ENCODE measurements at regions not wholly inside any gene's neighbourhood (a gene's known extent, or its start where the extent isn't known, plus 50 kb on each side); places are given as distances from the start of the nearest gene placed in this dataset.
A peak's percentile ranks its signal among the peaks of the same experiment; 100 is the strongest.

DNA sequence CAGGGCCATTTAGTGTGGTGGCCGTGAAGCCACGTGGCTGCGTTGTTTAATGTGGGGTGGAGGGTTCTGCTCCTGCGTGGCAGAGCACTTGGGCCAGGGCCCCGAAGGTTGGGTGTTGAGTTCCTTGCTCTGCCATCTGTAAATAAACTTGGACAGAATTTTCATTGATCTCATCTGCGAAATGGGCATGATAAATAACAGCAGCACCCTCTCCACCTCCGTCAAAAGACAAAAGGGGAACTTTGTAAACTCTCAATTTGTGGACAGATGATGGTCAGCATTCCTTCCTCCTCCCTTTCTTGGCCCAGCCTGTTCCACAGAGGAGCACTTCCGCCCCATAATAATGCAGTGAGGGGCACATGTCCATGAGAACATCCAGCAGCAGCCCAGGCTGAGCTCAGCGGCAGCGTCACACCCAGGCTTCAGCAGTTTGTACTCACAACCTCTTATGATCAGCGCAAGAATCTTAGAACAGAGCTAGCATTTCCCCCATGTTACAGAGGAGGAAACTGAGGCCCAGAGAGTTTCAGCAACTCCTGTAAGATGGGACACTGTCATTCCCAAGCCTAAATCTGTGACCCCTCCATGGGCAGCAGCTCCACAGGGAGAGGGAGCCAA is 874.5 kb downstream of the BRD1 start:
- DNase-seq: no peak

- DNase-seq: no peak
Measured at GRCh38 chr22:48952256-48953102, 875.2 kb downstream of the BRD1 start.

DNA sequence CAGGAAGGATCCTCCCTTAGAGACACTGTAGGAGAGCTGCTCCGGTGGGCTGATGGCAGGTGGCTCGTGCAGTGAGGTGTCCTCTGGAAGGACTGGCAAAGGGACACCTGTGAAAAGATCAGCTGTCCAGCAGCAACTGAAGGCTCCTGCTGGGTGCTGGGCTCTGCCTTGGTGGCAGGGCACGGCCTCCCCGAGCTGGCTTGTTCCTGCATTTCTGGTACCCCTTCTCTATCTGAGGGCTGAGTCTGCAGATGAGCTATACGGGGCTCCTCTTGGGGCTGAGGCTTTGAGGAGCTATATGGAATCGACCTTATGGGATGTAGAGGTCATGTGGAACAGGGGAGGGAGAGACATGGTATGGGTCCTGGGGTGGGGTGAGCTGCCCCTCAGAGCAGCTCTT is 875.8 kb downstream of the BRD1 start:
- no peak for DNase-seq

DNA sequence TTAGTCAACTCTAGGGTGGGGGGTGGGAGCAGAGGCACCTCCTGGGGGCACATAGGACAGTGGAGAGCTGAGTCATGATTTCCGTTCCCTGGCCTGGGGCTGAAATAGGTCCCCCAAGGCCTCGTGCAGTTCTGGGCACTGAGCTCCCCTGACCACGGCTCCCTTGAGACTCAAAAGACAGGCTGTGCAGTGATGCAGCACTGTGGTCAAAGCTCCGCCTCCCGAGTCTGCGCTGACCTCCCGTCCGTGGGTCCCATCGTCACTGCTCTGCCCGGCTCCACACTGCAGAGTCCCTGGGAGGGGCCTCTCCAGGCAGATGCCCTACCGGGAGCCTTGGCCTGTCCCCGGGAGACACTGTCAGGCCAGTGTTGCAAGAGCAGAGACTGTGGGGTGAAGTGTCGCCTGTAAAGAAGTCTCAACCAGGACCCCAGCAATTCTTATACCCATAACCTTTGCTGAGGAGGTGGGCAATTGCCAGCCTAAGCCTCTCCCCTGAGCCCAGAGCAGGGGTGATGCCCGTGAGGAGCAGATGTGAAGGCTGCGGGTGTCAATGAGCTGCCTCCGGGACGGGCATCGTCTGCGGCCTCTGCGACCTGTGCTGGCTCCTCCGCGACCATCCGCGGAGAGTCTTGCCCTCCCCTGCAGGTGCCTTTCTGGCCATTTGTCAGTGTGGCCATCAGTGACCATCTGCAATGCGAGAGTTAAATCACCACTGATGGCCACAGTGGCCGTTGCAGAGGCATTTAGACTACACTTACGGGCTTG is 877.3 kb downstream of the BRD1 start:
- DNase-seq: no peak

DNA sequence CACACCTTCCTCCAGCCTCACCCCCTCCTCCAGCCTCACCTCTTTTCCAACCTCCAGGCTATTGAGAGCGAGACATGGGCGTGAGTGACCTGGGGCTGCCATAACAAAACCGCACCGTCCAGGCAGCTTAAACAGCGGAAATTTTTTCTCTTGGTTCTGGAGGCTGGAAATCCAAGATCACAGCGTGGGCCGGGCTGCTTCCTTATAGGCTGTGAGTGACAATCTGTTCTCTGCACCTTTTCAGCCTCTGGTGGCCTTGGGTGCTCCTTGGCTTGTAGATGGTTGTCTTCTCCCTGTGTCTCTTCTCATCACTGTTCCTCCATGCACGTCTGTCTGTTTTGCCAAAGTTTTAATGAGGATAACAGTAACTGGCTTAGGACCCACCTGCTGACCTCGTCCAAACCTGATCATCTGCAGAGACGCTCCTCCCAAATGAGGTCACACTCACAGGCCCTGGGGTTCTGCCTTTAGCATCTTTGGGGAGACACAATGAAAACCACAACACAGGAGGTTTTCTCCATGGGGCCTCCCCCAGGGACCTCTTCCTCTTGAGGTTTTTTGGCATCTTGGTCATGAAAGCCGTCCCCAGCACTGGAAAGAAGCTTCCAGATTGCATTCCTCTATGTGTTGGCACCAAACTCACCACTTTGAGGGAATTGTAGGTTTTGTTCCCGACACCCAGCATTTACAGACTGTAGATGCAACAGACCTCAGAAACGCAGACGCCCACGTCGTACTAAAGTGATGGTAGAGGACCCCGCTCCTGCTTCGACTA is 878.1 kb downstream of the BRD1 start:
- no peak for DNase-seq

GRCh38 chr22:48948575-48949170 is 879.0 kb downstream of the BRD1 start:
- no peak for DNase-seq

DNA sequence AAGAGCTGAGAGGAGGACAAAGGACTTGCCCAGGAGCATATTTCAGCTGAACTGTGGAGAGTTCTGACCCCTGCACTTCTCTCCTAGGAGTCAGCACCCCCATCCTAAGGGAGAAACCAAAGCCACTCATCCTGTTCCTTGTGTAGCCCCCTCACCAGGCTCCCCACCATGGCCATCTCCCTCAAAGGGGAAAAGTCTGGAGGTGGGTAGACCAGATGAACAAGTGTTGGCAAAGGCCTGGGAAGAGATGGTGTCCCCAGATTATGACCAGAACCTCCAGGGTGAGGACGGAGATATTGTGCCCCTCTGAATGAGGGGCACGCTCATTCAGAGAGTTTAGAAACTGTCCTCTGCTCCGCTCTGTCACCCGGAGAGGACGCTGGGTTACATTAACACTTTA is 880.0 kb downstream of the BRD1 start:
- no peak for DNase-seq

GRCh38 chr22:48945621-48946458 is 881.8 kb downstream of the BRD1 start:
- no peak for DNase-seq

DNA sequence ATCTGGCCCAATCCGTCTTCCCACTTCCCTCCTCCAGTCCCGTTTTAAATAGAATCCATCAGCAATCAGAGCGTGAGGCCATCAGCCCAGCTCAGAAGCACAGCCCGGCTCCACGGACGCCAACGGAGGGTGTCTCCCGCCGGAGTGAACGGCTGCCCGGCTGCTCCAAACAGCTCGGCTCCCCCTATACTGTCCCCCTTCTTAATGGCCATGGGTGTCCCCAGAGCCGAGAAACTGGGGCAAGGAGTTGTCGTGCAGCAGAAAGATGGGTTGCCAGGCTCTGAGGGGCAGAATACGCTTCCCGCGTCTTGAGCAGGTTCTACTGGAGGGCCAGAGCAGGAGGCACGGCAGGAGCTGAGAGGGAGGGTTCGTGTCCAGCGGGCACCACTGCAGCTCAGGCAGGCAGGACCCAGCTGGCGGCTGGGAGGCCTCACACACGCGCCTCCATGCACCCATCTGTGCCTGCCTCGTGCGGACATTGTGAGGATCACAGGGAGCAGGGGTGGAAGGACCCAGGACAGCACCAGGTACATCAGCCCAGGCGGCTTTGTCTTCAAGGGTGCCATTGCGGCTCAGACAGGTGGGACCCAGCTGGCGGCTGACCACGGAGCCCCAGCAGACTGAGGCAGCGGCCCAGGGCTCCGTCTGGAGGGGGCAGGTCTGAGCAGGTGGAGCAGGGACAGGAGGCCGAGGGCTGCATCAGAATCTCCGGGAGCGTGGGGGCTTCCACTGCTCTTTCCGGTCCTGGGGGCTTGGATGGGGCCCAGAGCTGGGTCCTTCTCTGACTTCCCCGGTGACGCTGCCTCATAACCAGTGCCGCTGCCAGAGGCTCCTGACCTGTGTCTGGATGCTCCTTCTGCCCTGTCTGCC is 882.7 kb downstream of the BRD1 start:
- DNase-seq: no peak

GRCh38 chr22:48944433-48944750 is 883.3 kb downstream of the BRD1 start:
- no peak for DNase-seq

DNA sequence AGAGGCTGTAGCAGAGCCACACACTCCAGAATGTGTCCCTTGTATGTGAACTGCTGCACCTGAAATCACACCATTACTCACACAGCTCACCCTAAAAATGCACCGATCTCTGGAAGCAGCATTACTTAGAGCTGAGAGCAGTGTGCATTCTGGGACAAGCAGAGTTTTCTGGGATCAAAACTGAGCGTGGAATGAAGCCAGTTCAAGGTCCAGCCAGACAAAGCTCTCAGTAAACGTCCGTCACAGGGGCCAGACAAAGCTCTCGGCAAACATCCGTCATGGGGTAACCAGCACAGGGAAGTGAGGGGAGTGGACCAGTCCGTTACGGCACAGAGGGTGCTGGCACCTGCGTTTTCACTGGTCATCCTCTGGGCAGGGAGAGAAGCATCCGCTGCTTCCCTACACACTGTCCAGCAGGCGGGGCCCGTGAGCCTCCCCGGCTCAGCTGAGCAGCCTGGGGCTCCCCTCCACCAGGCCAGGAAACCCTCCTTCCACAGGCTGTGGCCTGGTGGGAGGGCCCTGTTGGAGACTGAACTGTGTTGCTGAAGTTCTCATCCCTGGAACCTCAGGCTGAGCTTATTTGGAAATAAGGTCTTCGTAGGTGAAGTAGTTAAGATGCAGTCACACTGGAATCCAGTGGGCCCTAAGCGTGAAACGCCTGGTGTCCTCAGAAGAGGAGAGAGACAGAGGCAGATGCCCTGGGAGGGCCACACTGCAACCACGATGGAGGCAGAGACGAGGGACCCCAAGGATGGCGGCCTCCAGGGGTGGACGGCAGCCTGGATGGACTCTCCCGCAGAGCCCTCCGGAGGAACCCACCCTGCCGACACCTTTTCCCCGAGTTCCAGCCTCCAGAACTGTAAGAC is 883.9 kb downstream of the BRD1 start:
- peak; percentile 18 for DNase-seq

DNA sequence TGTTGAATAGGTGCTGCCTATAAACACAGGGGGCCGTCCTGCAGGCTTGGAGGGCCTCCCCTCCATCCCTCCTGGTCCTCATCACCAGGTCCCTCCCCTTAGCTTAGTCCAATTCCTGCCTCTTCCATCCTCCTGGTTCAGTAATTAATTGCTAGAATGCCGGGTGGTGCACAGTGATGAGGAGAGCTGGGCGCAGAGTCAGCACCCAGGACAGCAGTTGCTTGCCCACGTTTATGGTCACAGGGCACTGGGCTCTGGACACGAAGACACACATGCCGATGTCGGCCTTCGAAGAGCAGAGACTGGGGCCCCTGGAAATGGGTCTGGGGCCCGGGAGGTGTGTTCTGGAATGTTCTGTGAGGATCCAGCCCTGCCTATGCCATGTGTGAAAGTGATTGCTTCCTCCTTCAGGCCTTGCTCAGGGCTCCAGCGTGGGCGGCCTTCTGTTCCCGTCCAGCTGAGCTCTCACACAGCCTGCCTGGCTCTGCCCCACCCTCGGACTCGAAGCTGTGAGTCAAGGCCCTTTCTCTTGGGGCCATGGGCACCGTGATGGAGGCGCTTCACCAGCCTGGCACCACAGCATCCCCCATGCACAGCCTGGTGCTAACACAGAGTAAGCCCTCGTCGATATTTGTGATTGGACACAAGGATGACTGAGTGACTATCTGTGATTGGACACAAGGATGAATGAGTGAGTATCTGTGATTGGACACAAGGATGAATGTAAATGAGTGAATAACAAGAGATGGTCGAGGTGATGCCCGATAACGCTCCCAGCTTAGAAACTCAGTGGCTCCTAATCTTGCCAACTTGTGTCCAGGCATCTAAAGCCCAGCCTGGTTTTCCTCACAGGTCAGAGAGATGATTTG is 884.7 kb downstream of the BRD1 start:
- no peak for DNase-seq

GRCh38 chr22:48941903-48942575 is 885.6 kb downstream of the BRD1 start:
- DNase-seq: no peak

GRCh38 chr22:48941033-48941902 is 886.4 kb downstream of the BRD1 start:
- DNase-seq: no peak

GRCh38 chr22:48940266-48941032 is 887.2 kb downstream of the BRD1 start:
- DNase-seq: no peak
